HG03575 (cell line): ENCODE measurements at regions not wholly inside any gene's neighbourhood (a gene's known extent, or its start where the extent isn't known, plus 50 kb on each side); places are given as distances from the start of the nearest gene placed in this dataset.

Experiments
- ATAC-seq: cut with Tn5 transposase; IDR thresholded peaks from one replicate; pipeline ENCODE4 v1.9.1; 2021; ENCODE audit not compliant: unreplicated experiment, insufficient number of reproducible peaks, low FRiP score; ENCODE audit errors: extremely low read depth

GRCh38 chr12:97005174-97005573, 98.1 kb downstream of the NEDD1 start:
- no peak for ATAC-seq

DNA sequence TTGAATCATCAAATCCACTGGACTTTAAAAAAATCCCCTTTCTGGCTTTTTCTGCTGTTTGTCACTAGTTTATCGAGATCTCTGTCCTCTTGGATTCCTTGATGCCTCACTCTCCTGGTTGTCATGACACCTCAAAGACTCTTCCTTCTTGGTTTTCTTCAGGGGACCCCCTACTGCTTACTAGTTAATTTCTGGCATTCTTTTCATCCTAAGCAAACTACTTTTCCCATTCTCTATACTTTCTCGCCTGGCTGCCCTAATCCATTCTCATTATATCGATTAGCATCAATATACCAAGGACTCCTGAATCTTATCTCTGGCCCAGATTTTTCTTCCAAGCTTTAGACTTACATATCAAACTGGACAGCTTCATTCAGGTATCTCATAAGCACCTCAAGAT, 98.6 kb downstream of the NEDD1 start:
- no peak for ATAC-seq

GRCh38 chr12:97006585-97006984, 99.5 kb downstream of the NEDD1 start:
- ATAC-seq = no peak

DNA sequence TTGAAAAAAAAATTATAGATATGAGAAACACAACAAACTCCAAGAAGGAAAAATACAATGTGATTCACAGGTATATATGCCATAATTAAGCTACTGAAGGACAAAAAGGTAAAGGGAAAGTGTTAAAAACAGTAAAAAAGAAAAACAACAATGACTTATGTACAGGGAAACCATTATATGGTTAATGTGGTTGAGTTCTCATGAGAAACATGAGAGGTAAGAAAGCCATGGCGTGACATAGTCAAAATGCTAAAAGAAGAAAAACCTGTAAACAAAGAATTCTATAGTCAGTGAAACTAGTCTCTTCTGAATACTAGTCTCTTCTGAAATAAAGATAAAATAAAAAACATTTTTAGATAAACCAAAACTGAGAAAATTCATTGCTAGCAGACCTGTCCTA, 109.1 kb downstream of the NEDD1 start:
- no peak for ATAC-seq

GRCh38 chr12:97017213-97017612, 110.2 kb downstream of the NEDD1 start:
- ATAC-seq = no peak

DNA sequence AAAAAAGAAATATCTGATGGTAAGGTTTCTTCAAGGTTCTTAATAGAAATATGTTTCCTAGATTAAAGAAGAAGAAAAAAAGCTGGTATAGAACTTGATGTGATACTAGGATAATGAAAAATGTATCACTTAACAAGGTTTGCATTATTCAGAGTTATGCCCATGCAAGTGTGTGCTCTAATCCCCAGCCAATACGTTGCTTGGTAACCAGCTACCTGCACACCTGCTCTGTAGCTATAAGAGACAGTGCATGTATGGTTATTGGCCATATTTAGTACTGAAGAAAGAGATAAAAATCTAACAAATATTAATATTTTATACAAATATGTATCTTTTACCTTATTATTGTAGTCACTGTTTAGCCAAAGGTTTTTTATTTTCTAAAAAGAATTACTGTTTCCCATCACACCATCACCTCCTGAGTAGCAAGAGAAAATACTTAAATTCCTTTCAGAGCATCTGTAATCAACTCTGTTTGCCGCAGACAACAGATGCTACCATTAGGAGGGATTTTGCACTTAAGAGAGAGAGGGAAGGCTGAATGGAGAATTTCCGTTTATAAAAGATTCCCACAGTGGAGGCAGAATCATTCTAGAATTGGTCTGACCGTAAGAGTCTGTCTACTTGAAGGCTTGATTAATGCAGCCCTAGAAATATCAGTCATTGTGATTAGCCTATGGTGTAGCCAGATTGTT, 115.6 kb downstream of the NEDD1 start:
- no peak for ATAC-seq

GRCh38 chr12:97024393-97024792, 117.3 kb downstream of the NEDD1 start:
- ATAC-seq = no peak

DNA sequence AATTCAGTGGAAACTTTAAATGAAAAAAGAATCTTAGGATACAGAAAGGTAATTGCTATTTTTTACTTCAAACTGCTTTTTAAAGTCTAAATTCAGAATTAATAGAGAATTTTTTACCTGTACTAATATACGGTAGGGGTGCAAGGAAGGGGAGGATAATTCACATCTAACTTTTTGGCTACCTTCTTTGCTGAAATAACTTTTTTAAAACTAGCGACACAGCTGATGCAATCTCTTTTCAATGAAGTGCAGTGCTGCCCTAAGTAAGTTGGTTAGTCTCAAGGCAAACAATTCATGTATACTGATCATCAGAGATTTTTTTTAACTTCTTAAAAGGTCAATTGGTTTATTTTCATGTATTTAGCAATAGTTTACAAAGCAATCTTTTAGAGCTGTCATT, 119.8 kb downstream of the NEDD1 start:
- no peak for ATAC-seq

- no peak for ATAC-seq
Measured at GRCh38 chr12:97027482-97027881, 120.4 kb downstream of the NEDD1 start.

DNA sequence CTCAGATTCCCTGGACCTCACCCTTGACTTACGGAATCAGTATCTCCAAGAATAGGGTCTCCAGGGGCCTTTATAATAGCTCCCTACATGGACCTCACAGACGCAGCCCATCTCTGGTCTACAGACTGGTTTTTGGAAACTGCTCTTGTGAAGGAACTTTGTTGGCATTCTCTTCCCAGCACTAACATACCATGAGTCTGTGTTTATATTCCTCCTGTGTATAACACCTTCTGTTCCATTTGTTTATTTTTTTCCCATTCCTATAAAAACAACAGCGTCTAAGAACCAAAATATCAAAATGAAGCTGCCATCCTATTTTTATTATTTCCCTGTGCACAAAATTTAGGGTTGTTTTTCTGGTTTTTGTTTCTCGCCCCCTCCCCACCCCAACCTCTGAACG, 131.1 kb downstream of the NEDD1 start:
- ATAC-seq = no peak

DNA sequence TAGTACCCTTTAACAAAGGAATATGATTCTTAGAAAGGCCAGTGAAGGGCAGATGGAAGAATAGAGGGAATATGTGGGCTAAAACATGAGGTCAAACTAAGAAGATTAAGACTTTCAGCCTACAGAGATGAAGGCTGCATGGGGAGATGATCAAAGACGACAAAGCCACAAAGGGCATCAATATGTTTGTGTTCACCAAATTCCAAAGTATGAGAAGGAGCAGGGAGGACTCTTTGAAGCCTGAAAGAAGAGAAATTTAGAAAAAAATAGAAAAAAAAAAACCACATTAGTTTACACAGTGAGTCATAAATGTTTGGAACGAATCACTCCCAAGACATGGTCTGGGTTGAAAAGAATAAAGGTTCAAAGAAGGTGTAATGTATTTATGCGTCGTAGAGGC, 131.8 kb downstream of the NEDD1 start:
- no peak for ATAC-seq

- no peak for ATAC-seq
Measured at GRCh38 chr12:97046901-97047300, 139.8 kb downstream of the NEDD1 start.

DNA sequence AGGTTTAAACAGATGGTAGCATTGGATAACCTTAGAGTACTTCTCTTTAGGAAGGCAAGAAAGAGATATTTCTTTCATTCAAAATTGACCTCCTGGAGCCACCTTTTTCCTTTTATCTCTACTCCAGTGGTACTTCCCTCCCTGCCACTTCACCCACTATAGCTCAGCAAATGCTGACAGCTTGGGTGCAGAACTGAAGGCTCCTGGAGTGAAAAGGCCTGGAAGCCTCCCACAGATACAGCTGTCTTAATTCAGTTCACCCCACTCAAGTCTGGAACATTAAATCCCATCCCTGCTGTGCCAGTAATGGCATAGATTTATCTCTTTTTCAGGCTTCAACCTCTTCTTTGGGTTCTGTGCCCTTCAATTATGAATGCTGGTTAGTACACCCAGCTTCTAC, 140.3 kb downstream of the NEDD1 start:
- ATAC-seq = no peak

GRCh38 chr12:97048421-97049035, 141.5 kb downstream of the NEDD1 start:
- ATAC-seq = no peak

- no peak for ATAC-seq
Measured at GRCh38 chr12:97050509-97050908, 143.5 kb downstream of the NEDD1 start.

- ATAC-seq = no peak
Measured at GRCh38 chr12:97051341-97051740, 144.3 kb downstream of the NEDD1 start.

DNA sequence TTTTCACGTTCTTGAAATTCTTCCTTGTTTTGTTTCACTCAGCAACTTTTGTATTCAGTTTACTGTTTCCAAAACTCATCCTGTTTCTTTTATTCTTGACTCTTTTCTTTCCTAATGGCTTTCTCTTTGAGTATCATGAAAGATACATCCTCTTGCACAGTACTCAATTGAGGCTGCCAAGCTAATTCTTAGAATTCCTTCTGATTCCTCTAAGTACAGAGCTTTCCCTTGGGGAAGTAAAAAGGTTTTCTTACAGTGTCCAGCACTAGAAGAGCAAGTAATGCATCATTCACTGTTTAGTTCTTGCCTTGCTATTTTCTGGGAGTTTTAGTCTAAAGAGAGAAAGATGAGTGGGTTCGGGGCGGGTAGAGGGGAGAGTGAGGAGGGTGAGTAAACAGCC, 154.1 kb downstream of the NEDD1 start:
- ATAC-seq = no peak

DNA sequence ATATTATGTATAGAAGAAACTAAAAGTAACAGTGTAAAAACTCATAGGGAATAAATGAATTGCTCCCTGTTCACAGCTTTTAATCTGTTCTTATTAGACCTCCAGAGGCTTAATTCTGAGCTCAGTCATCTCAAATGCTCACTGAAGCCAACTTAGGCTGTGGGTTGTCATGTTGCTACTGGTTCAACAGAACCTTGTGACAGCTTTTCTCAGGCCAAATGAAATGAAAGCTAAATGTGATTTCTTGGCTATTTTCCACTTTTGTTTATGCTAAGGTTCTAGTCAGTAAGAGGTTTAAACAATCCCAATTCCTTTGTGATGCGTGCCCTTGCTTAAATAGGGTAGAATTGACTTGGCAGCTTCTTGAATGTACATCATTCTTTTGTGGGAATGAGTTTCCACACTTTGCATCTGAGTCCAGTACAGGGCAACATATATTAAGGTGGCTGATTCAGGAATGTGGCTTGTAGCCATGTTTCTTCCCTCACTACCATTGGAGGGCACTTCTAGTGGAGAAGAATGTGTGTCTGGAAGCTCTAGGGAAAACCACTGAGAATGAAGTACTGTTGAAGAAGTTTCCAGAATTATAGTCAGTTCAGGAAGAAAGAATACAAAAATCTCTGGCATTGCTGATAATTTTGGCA, 156.4 kb downstream of the NEDD1 start:
- ATAC-seq = no peak

DNA sequence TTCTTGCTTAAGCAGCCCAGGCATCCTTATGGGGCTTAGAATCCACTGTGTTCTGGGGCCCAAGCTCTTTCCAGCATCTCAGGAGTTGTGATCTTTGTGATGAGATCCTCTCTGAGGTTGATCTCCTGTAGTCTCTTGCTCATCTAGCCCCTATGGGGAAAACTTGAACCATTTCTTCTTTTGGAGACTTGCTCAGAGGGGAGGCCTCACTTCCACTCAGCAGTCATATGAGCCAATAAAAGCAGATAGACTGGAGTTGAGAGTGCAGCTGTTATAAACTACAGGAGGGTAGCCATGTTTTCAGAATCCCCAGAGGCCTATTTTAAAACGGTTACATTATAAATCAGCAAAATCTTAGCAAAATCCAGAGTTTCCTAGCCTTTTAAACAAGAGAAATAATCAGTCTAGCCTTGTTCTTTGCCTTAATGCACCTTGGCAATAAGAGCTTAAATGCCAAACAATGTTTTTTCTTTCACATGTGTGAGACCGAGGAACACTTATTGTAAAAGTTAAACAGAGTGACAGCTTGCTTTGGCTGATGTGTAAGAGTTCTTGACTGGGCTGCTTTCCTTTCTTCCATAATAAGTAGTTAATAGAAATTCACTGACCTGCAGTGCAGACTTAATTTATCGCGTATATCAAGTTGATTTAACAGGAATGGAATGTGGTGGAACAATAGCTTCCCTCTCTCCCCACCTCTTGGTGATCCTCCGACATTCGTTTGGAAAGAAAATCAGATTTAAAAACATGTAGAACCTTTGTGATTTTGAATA, 168.3 kb downstream of the NEDD1 start:
- ATAC-seq = no peak
